CD14-positive monocyte (primary cell): ENCODE measurements at regions not wholly inside any gene's neighbourhood (a gene's known extent, or its start where the extent isn't known, plus 50 kb on each side); places are given as distances from the start of the nearest gene placed in this dataset.

Experiments
- DNase-seq, 3 donors: peaks; one replicate each; pipeline ENCODE4 v3.0.0-alpha.2; 2011 to 2022
- H2AFZ ChIP-seq: 2 replicates; pipeline ENCODE4 v1.6.0; 2012; ENCODE audit warnings: mild to moderate bottlenecking, low read depth, low read length, inconsistent platforms; ENCODE audit not compliant: insufficient read depth, poor library complexity, severe bottlenecking
- H3K27ac ChIP-seq, 2 donors: 1 replicate in 1 of 2; 2 replicates in 1 of 2; pipeline ENCODE4 v1.5.1; 2012 to 2013; ENCODE audit warnings: low read length in 2 of 2, control low read depth in 1 of 2, inconsistent platforms in 1 of 2, low read depth in 1 of 2, mild to moderate bottlenecking in 1 of 2
- H3K27me3 ChIP-seq, 2 donors: one replicate each; pipeline versions ENCODE4 v1.6.0 to v1.6.1; 2011 to 2013; ENCODE audit warnings: low read length in 2 of 2; ENCODE audit not compliant: control insufficient read depth in 2 of 2, insufficient read depth in 2 of 2
- H3K36me3 ChIP-seq, 2 donors: replicated peaks in 1 of 2; 1 replicate in 1 of 2; 2 replicates in 1 of 2; pipeline versions ENCODE4 v1.5.1 to v1.6.1; 2012 to 2013; ENCODE audit warnings: low read length in 2 of 2, control low read depth in 1 of 2, inconsistent platforms in 1 of 2, mild to moderate bottlenecking in 1 of 2; ENCODE audit not compliant: insufficient read depth in 2 of 2, control insufficient read depth in 1 of 2
- H3K4me1 ChIP-seq, 2 donors: 1 replicate in 1 of 2; 2 replicates in 1 of 2; pipeline versions ENCODE4 v1.5.1 to v1.6.1; 2012 to 2013; ENCODE audit warnings: low read length in 2 of 2, control low read depth in 1 of 2, inconsistent platforms in 1 of 2, mild to moderate bottlenecking in 1 of 2, moderate library complexity in 1 of 2; ENCODE audit not compliant: insufficient read depth in 2 of 2, control insufficient read depth in 1 of 2
- H3K4me2 ChIP-seq: replicated peaks from 2 replicates; pipeline ENCODE3; 2012; ENCODE audit warnings: low read length, moderate library complexity, mild to moderate bottlenecking; ENCODE audit not compliant: poor library complexity, severe bottlenecking; ENCODE audit errors: extremely low read depth
- H3K4me3 ChIP-seq, 3 experiments: fragments of 200-600 bp in 1 of 3; sonication (generic) in 1 of 3; replicated peaks in 1 of 3; 1 replicate in 2 of 3; 2 replicates in 1 of 3; pipeline ENCODE4 v1.5.1; 2011 to 2013; ENCODE audit warnings: low read length in 3 of 3, mild to moderate bottlenecking in 3 of 3, control low read depth in 2 of 3, low read depth in 2 of 3, inconsistent platforms in 1 of 3, moderate library complexity in 1 of 3
- H3K79me2 ChIP-seq: 2 replicates; pipeline ENCODE4 v1.6.0; 2012; ENCODE audit warnings: mild to moderate bottlenecking, control low read depth, inconsistent platforms, low read length, moderate library complexity; ENCODE audit not compliant: insufficient read depth
- H3K9ac ChIP-seq: 2 replicates; pipeline ENCODE4 v1.6.0; 2017; ENCODE audit warnings: low read length, mild to moderate bottlenecking; ENCODE audit not compliant: insufficient read depth, poor library complexity, severe bottlenecking
- H3K9me3 ChIP-seq, 2 donors: replicated peaks in 1 of 2; 1 replicate in 1 of 2; 2 replicates in 1 of 2; pipeline versions ENCODE4 v1.5.1 to v1.6.1; 2012 to 2013; ENCODE audit warnings: low read length in 2 of 2, control low read depth in 1 of 2; ENCODE audit not compliant: control insufficient read depth in 1 of 2, insufficient read depth in 1 of 2
- H4K20me1 ChIP-seq: 2 replicates; pipeline ENCODE4 v1.6.0; 2012; ENCODE audit warnings: mild to moderate bottlenecking, low read length, control low read depth, moderate library complexity; ENCODE audit not compliant: insufficient read depth
- H3K27ac Mint-ChIP-seq, 7 donors: one replicate each; pipeline ENCODE4 v1.8.0; 2020; ENCODE audit warnings: mild to moderate bottlenecking in 7 of 7, mixed read lengths in 7 of 7, moderate library complexity in 6 of 7, inconsistent platforms in 2 of 7
- H3K27me3 Mint-ChIP-seq, 3 donors: one replicate each; pipeline ENCODE4 v1.8.0; 2021 to 2022; ENCODE audit warnings: low read depth in 3 of 3, mild to moderate bottlenecking in 3 of 3, mixed read lengths in 3 of 3, moderate library complexity in 3 of 3, inconsistent platforms in 1 of 3
- H3K36me3 Mint-ChIP-seq, 2 donors: one replicate each; pipeline ENCODE4 v1.8.0; 2020; ENCODE audit warnings: mixed read lengths in 2 of 2, inconsistent platforms in 1 of 2, mild to moderate bottlenecking in 1 of 2
- H3K4me1 Mint-ChIP-seq: one replicate; pipeline ENCODE4 v1.8.0; 2020; ENCODE audit warnings: mild to moderate bottlenecking, mixed read lengths
- H3K4me3 Mint-ChIP-seq, 2 donors: one replicate each; pipeline ENCODE4 v1.8.0; 2020; ENCODE audit warnings: mild to moderate bottlenecking in 2 of 2, mixed read lengths in 2 of 2, moderate library complexity in 1 of 2
- H3K9me3 Mint-ChIP-seq, 7 donors: one replicate each; pipeline ENCODE4 v1.8.0; 2020 to 2022; ENCODE audit warnings: mixed read lengths in 7 of 7, mild to moderate bottlenecking in 6 of 7, moderate library complexity in 6 of 7, inconsistent platforms in 2 of 7
- WGBS: methylation state at CpG from one replicate; pipeline ENCODE4 v1.1.5; 2013; ENCODE audit warnings: missing lambda C conversion rate; ENCODE audit not compliant: insufficient coverage; 5-methylcytosine and 5-hydroxymethylcytosine counted together
- intact Hi-C, 2 donors: fragments of 100-400 bp; cut with micrococcal nuclease; formaldehyde crosslinking; loops; one replicate each; pipeline versions ENCODE4 v1.15.0 to v1.15.1; 2023
- TF ChIP-seq, protein P1 (sequence below): fragments of 200-600 bp; IDR thresholded peaks from one replicate; pipeline ENCODE4 v1.8.0; 2022; ENCODE audit warnings: antibody characterized with exemption, mild to moderate bottlenecking

DNA sequence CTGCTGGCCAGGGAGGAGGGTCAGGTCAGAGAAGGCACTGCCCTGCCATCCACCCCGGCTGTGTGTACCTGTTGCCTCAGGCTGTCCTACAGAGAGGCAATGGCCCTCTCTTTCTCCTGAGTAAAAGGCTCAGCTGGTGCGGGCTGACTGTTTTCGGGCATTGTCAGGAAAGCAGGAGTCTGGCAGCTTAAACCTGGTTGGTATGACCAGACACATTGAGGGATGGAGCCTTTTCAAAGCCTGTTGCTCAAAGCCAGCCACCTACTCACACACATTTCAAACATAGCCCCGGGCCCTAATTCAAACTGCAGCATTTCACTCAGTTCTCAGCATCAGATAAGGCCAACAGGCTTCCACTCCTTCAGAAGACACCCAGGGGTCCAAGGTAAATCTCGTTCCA, 61.8 kb upstream of the PDX1 start:
- H3K4me3 ChIP-seq, result no peak overlapping the region
- no peak overlapping the region for H3K27ac Mint-ChIP-seq
- no peaks in the 10 kb centered on the region for H3K9me3 ChIP-seq
- 90% methylated on average over 5 of the region's 5 CpGs for WGBS
- DNase-seq, result no peak
- H4K20me1 ChIP-seq, result no peaks in the 10 kb centered on the region
- TF ChIP-seq, protein P1, sequence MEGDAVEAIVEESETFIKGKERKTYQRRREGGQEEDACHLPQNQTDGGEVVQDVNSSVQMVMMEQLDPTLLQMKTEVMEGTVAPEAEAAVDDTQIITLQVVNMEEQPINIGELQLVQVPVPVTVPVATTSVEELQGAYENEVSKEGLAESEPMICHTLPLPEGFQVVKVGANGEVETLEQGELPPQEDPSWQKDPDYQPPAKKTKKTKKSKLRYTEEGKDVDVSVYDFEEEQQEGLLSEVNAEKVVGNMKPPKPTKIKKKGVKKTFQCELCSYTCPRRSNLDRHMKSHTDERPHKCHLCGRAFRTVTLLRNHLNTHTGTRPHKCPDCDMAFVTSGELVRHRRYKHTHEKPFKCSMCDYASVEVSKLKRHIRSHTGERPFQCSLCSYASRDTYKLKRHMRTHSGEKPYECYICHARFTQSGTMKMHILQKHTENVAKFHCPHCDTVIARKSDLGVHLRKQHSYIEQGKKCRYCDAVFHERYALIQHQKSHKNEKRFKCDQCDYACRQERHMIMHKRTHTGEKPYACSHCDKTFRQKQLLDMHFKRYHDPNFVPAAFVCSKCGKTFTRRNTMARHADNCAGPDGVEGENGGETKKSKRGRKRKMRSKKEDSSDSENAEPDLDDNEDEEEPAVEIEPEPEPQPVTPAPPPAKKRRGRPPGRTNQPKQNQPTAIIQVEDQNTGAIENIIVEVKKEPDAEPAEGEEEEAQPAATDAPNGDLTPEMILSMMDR, result no peak
- H3K4me1 ChIP-seq, result no peaks in the 10 kb centered on the region
- intact Hi-C loops, result no loop called here
- no peak overlapping the region for H3K4me3 Mint-ChIP-seq
- H3K9ac ChIP-seq, result no peak overlapping the region
- no peaks in the 10 kb centered on the region for H3K36me3 Mint-ChIP-seq
- no peaks in the 10 kb centered on the region for H3K36me3 ChIP-seq
- H3K79me2 ChIP-seq, result no peaks in the 10 kb centered on the region
- H3K27ac ChIP-seq, result no peak overlapping the region
- peaks cover 12 to 20% (median 19%) of the 10 kb centered on the region in 3 donors for H3K27me3 Mint-ChIP-seq
- H3K27me3 ChIP-seq, result peaks cover 10 to 12% of the 10 kb centered on the region in 2 donors
- H3K4me2 ChIP-seq, result no peak overlapping the region
- peaks cover 0 to 2% (median 0%) of the 10 kb centered on the region in 7 donors for H3K9me3 Mint-ChIP-seq
- H3K4me1 Mint-ChIP-seq, result no peaks in the 10 kb centered on the region
- no peak overlapping the region for H2AFZ ChIP-seq

DNA sequence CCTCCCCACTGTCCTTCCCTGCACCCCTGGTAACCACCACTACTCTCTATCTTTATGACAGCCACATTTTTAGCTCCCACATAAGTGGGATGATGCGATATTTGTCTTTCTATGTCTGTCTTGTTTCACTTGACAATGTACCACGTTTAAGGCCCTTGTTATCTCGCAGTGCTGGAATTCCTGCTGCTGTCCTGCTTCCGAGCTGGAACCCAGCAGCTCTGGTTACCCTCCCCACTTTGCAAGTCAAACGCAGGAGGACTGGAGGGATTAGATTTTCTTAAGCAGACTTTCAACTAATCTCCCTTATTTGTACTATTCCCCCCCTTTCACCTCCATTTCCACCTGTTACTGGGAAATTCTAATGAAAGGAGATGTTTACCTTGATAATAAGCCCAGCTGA, 59.1 kb upstream of the PDX1 start:
- no peak for DNase-seq
- no peaks in the 10 kb centered on the region for H3K36me3 Mint-ChIP-seq
- no peak overlapping the region for H3K27ac Mint-ChIP-seq
- Histone ChIP-seq H3K27me3 (peaks cover 18 to 21% of the 10 kb centered on the region in 2 donors), H3K27ac (no peak overlapping the region), H3K4me2 (no peak overlapping the region), H4K20me1 (no peaks in the 10 kb centered on the region), H3K4me3 (no peak overlapping the region), H2AFZ (no peak overlapping the region), H3K9me3 (no peaks in the 10 kb centered on the region), H3K9ac (no peak overlapping the region), H3K79me2 (no peaks in the 10 kb centered on the region), H3K36me3 (no peaks in the 10 kb centered on the region), H3K4me1 (no peaks in the 10 kb centered on the region)
- H3K9me3 Mint-ChIP-seq, result peaks cover 0 to 2% (median 0%) of the 10 kb centered on the region in 7 donors
- TF ChIP-seq, protein P1, result no peak
- H3K4me3 Mint-ChIP-seq, result no peak overlapping the region
- peaks cover 16 to 33% (median 27%) of the 10 kb centered on the region in 3 donors for H3K27me3 Mint-ChIP-seq
- intact Hi-C loops, result no loop called here
- H3K4me1 Mint-ChIP-seq, result no peaks in the 10 kb centered on the region
- WGBS, result 100% methylated on average over 1 of the region's 5 CpGs
